ENCODE measurements at regions not wholly inside any gene's neighbourhood (a gene's known extent, or its start where the extent isn't known, plus 50 kb on each side); places are given as distances from the start of the nearest gene placed in this dataset.
A peak's percentile ranks its signal among the peaks of the same experiment; 100 is the strongest.

GRCh38 chr7:155207326-155208002 lies 90.2 kb upstream of the INSIG1 start (continued):
- no peak for TF ChIP-seq CTCF (IDR thresholded peaks at IDR 0.05; ENCODE audit: low read depth, low read length, missing input control)

DNA sequence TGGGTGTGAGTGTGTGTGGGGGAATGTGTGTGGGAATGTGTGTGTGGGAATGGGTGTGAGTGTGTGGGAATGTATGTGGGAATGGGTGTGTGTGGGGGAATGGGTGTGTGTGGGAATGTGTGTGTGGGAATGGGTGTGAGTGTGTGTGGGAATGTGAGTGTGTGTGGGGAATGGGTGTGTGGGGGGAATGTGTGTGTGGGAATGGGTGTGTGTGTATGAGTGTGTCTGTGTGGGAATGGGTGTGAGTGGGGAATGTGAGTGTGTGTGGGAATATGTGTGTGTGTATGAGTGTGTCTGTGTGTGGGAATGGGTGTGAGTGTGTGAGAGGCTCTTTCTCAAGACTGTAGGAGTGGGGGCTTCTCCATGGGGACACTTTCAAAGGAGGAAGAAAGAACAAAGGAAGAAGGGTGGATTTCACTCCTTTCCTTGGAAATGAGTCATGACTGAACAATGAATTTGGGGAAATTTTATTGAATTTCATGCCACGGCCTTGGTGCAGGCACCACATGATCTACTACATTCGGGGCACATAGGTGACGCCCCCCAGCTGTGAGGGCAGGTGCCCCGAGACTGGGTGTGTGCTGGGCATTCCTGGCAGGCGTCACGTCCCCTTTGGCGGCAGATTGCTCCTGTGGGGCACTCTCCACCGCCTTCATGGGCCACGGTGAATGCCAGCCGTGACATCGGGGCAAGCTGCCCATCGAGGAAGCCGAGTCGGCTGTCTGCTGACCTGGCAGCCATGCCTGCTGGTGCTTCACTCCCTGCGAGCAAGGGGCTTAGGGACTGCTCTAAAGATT lies 88.8 kb upstream of the INSIG1 start:
- 88% methylated on average over 15 of the region's 15 CpGs for WGBS
- Histone ChIP-seq H3K27me3 (ENCODE audit: control insufficient read depth in 4 of 4, insufficient read depth in 4 of 4, low read length in 3 of 4) (no peaks in the 10 kb centered on the region), H3K36me3 (ENCODE audit: control insufficient read depth in 4 of 4, insufficient read depth in 3 of 4, low read depth in 1 of 4, low read length in 3 of 4) (no peaks in the 10 kb centered on the region), H3K9me3 (ENCODE audit: control insufficient read depth in 4 of 4, low read length in 3 of 4) (no peaks in the 10 kb centered on the region), H3K9ac (ENCODE audit: low read depth in 1 of 2, low read length in 2 of 2) (no peak overlapping the region), H3K27ac (ENCODE audit: low read depth in 1 of 2, low read length in 2 of 2) (peak overlapping the region in 1 of 2 donors; percentile 20), H3K4me1 (ENCODE audit: control insufficient read depth in 4 of 4, insufficient read depth in 4 of 4, low read length in 3 of 4) (no peaks in the 10 kb centered on the region), H3K4me3 (ENCODE audit: low read depth in 1 of 3, low read length in 3 of 3) (no peak overlapping the region)
- TF ChIP-seq CTCF (IDR thresholded peaks at IDR 0.05; ENCODE audit: low read depth, low read length, missing input control) (no peak), GABPA (IDR thresholded peaks at IDR 0.05 in 1 of 2, conservative IDR thresholded peaks at IDR 0.05 in 1 of 2) (no peak), TAF1 (conservative IDR thresholded peaks at IDR 0.05) (no peak), FOXA2 (IDR thresholded peaks at IDR 0.05) (no peak), RXRA (IDR thresholded peaks at IDR 0.05) (no peak), SP1 (IDR thresholded peaks at IDR 0.05) (no peak), NR2F2 (IDR thresholded peaks at IDR 0.05) (no peak), JUND (IDR thresholded peaks at IDR 0.05) (no peak), FOXA1 (IDR thresholded peaks at IDR 0.05) (no peak), RAD21 (IDR thresholded peaks at IDR 0.05) (no peak), YY1 (IDR thresholded peaks at IDR 0.05) (no peak), HNF4A (conservative IDR thresholded peaks at IDR 0.05) (no peak), HNF4G (IDR thresholded peaks at IDR 0.05) (no peak), EGR1 (IDR thresholded peaks at IDR 0.05; ENCODE audit: low read depth in 2 of 2) (no peak), MAX (IDR thresholded peaks at IDR 0.05) (no peak)
- TF ChIP-seq, protein P1, sequence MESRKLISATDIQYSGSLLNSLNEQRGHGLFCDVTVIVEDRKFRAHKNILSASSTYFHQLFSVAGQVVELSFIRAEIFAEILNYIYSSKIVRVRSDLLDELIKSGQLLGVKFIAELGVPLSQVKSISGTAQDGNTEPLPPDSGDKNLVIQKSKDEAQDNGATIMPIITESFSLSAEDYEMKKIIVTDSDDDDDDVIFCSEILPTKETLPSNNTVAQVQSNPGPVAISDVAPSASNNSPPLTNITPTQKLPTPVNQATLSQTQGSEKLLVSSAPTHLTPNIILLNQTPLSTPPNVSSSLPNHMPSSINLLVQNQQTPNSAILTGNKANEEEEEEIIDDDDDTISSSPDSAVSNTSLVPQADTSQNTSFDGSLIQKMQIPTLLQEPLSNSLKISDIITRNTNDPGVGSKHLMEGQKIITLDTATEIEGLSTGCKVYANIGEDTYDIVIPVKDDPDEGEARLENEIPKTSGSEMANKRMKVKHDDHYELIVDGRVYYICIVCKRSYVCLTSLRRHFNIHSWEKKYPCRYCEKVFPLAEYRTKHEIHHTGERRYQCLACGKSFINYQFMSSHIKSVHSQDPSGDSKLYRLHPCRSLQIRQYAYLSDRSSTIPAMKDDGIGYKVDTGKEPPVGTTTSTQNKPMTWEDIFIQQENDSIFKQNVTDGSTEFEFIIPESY (IDR thresholded peaks at IDR 0.05): no peak
- TF ChIP-seq, protein P2, sequence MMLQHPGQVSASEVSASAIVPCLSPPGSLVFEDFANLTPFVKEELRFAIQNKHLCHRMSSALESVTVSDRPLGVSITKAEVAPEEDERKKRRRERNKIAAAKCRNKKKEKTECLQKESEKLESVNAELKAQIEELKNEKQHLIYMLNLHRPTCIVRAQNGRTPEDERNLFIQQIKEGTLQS (IDR thresholded peaks at IDR 0.05): no peak
- TF ChIP-seq, protein P3, sequence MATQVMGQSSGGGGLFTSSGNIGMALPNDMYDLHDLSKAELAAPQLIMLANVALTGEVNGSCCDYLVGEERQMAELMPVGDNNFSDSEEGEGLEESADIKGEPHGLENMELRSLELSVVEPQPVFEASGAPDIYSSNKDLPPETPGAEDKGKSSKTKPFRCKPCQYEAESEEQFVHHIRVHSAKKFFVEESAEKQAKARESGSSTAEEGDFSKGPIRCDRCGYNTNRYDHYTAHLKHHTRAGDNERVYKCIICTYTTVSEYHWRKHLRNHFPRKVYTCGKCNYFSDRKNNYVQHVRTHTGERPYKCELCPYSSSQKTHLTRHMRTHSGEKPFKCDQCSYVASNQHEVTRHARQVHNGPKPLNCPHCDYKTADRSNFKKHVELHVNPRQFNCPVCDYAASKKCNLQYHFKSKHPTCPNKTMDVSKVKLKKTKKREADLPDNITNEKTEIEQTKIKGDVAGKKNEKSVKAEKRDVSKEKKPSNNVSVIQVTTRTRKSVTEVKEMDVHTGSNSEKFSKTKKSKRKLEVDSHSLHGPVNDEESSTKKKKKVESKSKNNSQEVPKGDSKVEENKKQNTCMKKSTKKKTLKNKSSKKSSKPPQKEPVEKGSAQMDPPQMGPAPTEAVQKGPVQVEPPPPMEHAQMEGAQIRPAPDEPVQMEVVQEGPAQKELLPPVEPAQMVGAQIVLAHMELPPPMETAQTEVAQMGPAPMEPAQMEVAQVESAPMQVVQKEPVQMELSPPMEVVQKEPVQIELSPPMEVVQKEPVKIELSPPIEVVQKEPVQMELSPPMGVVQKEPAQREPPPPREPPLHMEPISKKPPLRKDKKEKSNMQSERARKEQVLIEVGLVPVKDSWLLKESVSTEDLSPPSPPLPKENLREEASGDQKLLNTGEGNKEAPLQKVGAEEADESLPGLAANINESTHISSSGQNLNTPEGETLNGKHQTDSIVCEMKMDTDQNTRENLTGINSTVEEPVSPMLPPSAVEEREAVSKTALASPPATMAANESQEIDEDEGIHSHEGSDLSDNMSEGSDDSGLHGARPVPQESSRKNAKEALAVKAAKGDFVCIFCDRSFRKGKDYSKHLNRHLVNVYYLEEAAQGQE (IDR thresholded peaks at IDR 0.05): no peak
- DNase-seq (ENCODE audit: low spot score): no peak
